BE2C (cell line): ENCODE measurements at regions not wholly inside any gene's neighbourhood (a gene's known extent, or its start where the extent isn't known, plus 50 kb on each side); places are given as distances from the start of the nearest gene placed in this dataset.

ENCODE experiments used
- DNase-seq: peaks from one replicate; pipeline ENCODE4 v3.0.0-alpha.2; 2020
- H3K27me3 ChIP-seq: fragments of 250-450 bp; sonication (Bioruptor Pico); 2 replicates; pipeline ENCODE4 v1.5.1; 2020; ENCODE audit warnings: mild to moderate bottlenecking
- H3K36me3 ChIP-seq: fragments of 250-450 bp; sonication (Bioruptor Pico); 2 replicates; pipeline ENCODE4 v1.5.1; 2020; ENCODE audit warnings: mild to moderate bottlenecking
- H3K4me1 ChIP-seq: fragments of 250-450 bp; sonication (Bioruptor Pico); 2 replicates; pipeline ENCODE4 v1.5.1; 2020
- H3K4me3 ChIP-seq: 2 replicates; pipeline ENCODE4 v1.5.1; 2011; ENCODE audit warnings: low read depth, low read length
- H3K9me3 ChIP-seq: fragments of 250-450 bp; sonication (Bioruptor Pico); 2 replicates; pipeline ENCODE4 v1.5.1; 2020
- CTCF ChIP-seq: IDR thresholded peaks from 2 replicates; pipeline ENCODE4 v1.5.1; 2012; ENCODE audit warnings: mild to moderate bottlenecking, low read depth, low read length

- Histone ChIP-seq H3K27me3 (no peaks in the 10 kb centered on the region), H3K4me3 (no peak overlapping the region), H3K4me1 (no peaks in the 10 kb centered on the region), H3K9me3 (no peaks in the 10 kb centered on the region), H3K36me3 (no peaks in the 10 kb centered on the region)
- no peak for DNase-seq
- no peak for TF ChIP-seq CTCF
Measured at GRCh38 chr2:49686897-49687442, 532.7 kb upstream of the FSHR start.

- H3K4me3 ChIP-seq, result no peak overlapping the region
- no peak for DNase-seq
- TF ChIP-seq CTCF, result no peak
Measured at GRCh38 chr2:49686291-49686690, 532.0 kb upstream of the FSHR start.

GRCh38 chr2:49677227-49677626 lies 522.9 kb upstream of the FSHR start:
- no peak for DNase-seq
- H3K36me3 ChIP-seq, result no peaks in the 10 kb centered on the region
- H3K4me3 ChIP-seq, result no peak overlapping the region
- H3K27me3 ChIP-seq, result no peaks in the 10 kb centered on the region
- H3K9me3 ChIP-seq, result no peaks in the 10 kb centered on the region
- no peak for TF ChIP-seq CTCF
- no peaks in the 10 kb centered on the region for H3K4me1 ChIP-seq

More at GRCh38 chr2:49686291-49686690, 532.0 kb upstream of the FSHR start:
- Histone ChIP-seq H3K4me1 (no peaks in the 10 kb centered on the region), H3K36me3 (no peaks in the 10 kb centered on the region), H3K27me3 (no peaks in the 10 kb centered on the region), H3K9me3 (no peaks in the 10 kb centered on the region)

- TF ChIP-seq CTCF, result no peak
- no peaks in the 10 kb centered on the region for H3K36me3 ChIP-seq
- DNase-seq, result no peak
- H3K4me3 ChIP-seq, result no peak overlapping the region
- no peaks in the 10 kb centered on the region for H3K4me1 ChIP-seq
- no peaks in the 10 kb centered on the region for H3K9me3 ChIP-seq
- no peaks in the 10 kb centered on the region for H3K27me3 ChIP-seq
Measured at GRCh38 chr2:49664827-49665226, 510.5 kb upstream of the FSHR start.

- DNase-seq, result no peak
- Histone ChIP-seq H3K4me1 (no peaks in the 10 kb centered on the region), H3K4me3 (no peak overlapping the region), H3K36me3 (no peaks in the 10 kb centered on the region), H3K9me3 (no peaks in the 10 kb centered on the region), H3K27me3 (no peaks in the 10 kb centered on the region)
- no peak for TF ChIP-seq CTCF
Measured at GRCh38 chr2:49661809-49662208, 507.5 kb upstream of the FSHR start.

- Histone ChIP-seq H3K9me3 (no peaks in the 10 kb centered on the region), H3K27me3 (no peaks in the 10 kb centered on the region), H3K4me1 (no peaks in the 10 kb centered on the region), H3K36me3 (no peaks in the 10 kb centered on the region), H3K4me3 (no peak overlapping the region)
- DNase-seq, result no peak
- no peak for TF ChIP-seq CTCF
Measured at GRCh38 chr2:49656853-49657252, 502.5 kb upstream of the FSHR start.
